ENCODE measurements at regions not wholly inside any gene's neighbourhood (a gene's known extent, or its start where the extent isn't known, plus 50 kb on each side); places are given as distances from the start of the nearest gene placed in this dataset.

- 88% methylated on average over 3 of the region's 3 CpGs for WGBS
- Histone ChIP-seq H3K27ac (ENCODE audit: low read depth in 1 of 2, low read length in 1 of 2) (no peak overlapping the region), H3K4me3 (ENCODE audit: low read length in 2 of 2) (no peak overlapping the region), H3K9me3 (ENCODE audit: control insufficient read depth in 2 of 2, insufficient read depth in 1 of 2, low read length in 1 of 2) (no peaks in the 10 kb centered on the region), H3K4me1 (ENCODE audit: control insufficient read depth in 2 of 2, insufficient read depth in 2 of 2, low read length in 2 of 2) (no peaks in the 10 kb centered on the region), H3K36me3 (ENCODE audit: control insufficient read depth in 2 of 2, insufficient read depth in 2 of 2, low read length in 1 of 2) (no peaks in the 10 kb centered on the region), H3K27me3 (ENCODE audit: control insufficient read depth in 2 of 2, insufficient read depth in 1 of 2, low read length in 1 of 2) (no peaks in the 10 kb centered on the region)
- DNase-seq (ENCODE audit: low read depth in 6 of 9, low spot score in 9 of 9) = no peak
Observed at GRCh38 chr2:349390-349789, 61.5 kb upstream of the ALKAL2 start.

- H3K27ac ChIP-seq (ENCODE audit: low read depth in 1 of 2, low read length in 1 of 2) = no peak overlapping the region
- DNase-seq (ENCODE audit: low read depth in 6 of 9, low spot score in 9 of 9) = no peak
- no peak overlapping the region for H3K4me3 ChIP-seq (ENCODE audit: low read length in 2 of 2)
- H3K9me3 ChIP-seq (ENCODE audit: control insufficient read depth in 2 of 2, insufficient read depth in 1 of 2, low read length in 1 of 2) = no peaks in the 10 kb centered on the region
- 84% methylated on average over 8 of the region's 8 CpGs for WGBS
- H3K4me1 ChIP-seq (ENCODE audit: control insufficient read depth in 2 of 2, insufficient read depth in 2 of 2, low read length in 2 of 2) = no peaks in the 10 kb centered on the region
- H3K36me3 ChIP-seq (ENCODE audit: control insufficient read depth in 2 of 2, insufficient read depth in 2 of 2, low read length in 1 of 2) = no peaks in the 10 kb centered on the region
- no peaks in the 10 kb centered on the region for H3K27me3 ChIP-seq (ENCODE audit: control insufficient read depth in 2 of 2, insufficient read depth in 1 of 2, low read length in 1 of 2)
Observed at GRCh38 chr2:348361-348916, 60.5 kb upstream of the ALKAL2 start.

- Histone ChIP-seq H3K4me1 (ENCODE audit: control insufficient read depth in 2 of 2, insufficient read depth in 2 of 2, low read length in 2 of 2) (no peaks in the 10 kb centered on the region), H3K36me3 (ENCODE audit: control insufficient read depth in 2 of 2, insufficient read depth in 2 of 2, low read length in 1 of 2) (no peaks in the 10 kb centered on the region), H3K9me3 (ENCODE audit: control insufficient read depth in 2 of 2, insufficient read depth in 1 of 2, low read length in 1 of 2) (peaks cover 0 to 6% of the 10 kb centered on the region in 2 donors), H3K4me3 (ENCODE audit: low read length in 2 of 2) (no peak overlapping the region), H3K27ac (ENCODE audit: low read depth in 1 of 2, low read length in 1 of 2) (no peak overlapping the region), H3K27me3 (ENCODE audit: control insufficient read depth in 2 of 2, insufficient read depth in 1 of 2, low read length in 1 of 2) (peaks cover 0 to 5% of the 10 kb centered on the region in 2 donors)
- 82% methylated on average over 4 of the region's 4 CpGs for WGBS
- DNase-seq (ENCODE audit: low read depth in 6 of 9, low spot score in 9 of 9) = no peak
Observed at GRCh38 chr2:344811-345210, 56.9 kb upstream of the ALKAL2 start.

GRCh38 chr2:343355-343754, 55.5 kb upstream of the ALKAL2 start:
- Histone ChIP-seq H3K27me3 (ENCODE audit: control insufficient read depth in 2 of 2, insufficient read depth in 1 of 2, low read length in 1 of 2) (peaks cover 0 to 5% of the 10 kb centered on the region in 2 donors), H3K9me3 (ENCODE audit: control insufficient read depth in 2 of 2, insufficient read depth in 1 of 2, low read length in 1 of 2) (peaks cover 0 to 13% of the 10 kb centered on the region in 2 donors), H3K27ac (ENCODE audit: low read depth in 1 of 2, low read length in 1 of 2) (no peak overlapping the region), H3K4me1 (ENCODE audit: control insufficient read depth in 2 of 2, insufficient read depth in 2 of 2, low read length in 2 of 2) (no peaks in the 10 kb centered on the region), H3K4me3 (ENCODE audit: low read length in 2 of 2) (no peak overlapping the region), H3K36me3 (ENCODE audit: control insufficient read depth in 2 of 2, insufficient read depth in 2 of 2, low read length in 1 of 2) (no peaks in the 10 kb centered on the region)
- no peak for DNase-seq (ENCODE audit: low read depth in 6 of 9, low spot score in 9 of 9)
- 85% methylated on average over 5 of the region's 5 CpGs for WGBS

GRCh38 chr2:341912-342311, 54.0 kb upstream of the ALKAL2 start:
- H3K36me3 ChIP-seq (ENCODE audit: control insufficient read depth in 2 of 2, insufficient read depth in 2 of 2, low read length in 1 of 2) = no peaks in the 10 kb centered on the region
- peaks cover 0 to 5% of the 10 kb centered on the region in 2 donors for H3K27me3 ChIP-seq (ENCODE audit: control insufficient read depth in 2 of 2, insufficient read depth in 1 of 2, low read length in 1 of 2)
- peaks cover 3 to 22% of the 10 kb centered on the region in 2 donors for H3K9me3 ChIP-seq (ENCODE audit: control insufficient read depth in 2 of 2, insufficient read depth in 1 of 2, low read length in 1 of 2)
- H3K27ac ChIP-seq (ENCODE audit: low read depth in 1 of 2, low read length in 1 of 2) = no peak overlapping the region
- H3K4me3 ChIP-seq (ENCODE audit: low read length in 2 of 2) = no peak overlapping the region
- no peaks in the 10 kb centered on the region for H3K4me1 ChIP-seq (ENCODE audit: control insufficient read depth in 2 of 2, insufficient read depth in 2 of 2, low read length in 2 of 2)
- WGBS = 94% methylated on average over 2 of the region's 2 CpGs
- no peak for DNase-seq (ENCODE audit: low read depth in 6 of 9, low spot score in 9 of 9)

GRCh38 chr2:341017-341542, 53.2 kb upstream of the ALKAL2 start:
- Histone ChIP-seq H3K27me3 (ENCODE audit: control insufficient read depth in 2 of 2, insufficient read depth in 1 of 2, low read length in 1 of 2) (peaks cover 0 to 5% of the 10 kb centered on the region in 2 donors), H3K27ac (ENCODE audit: low read depth in 1 of 2, low read length in 1 of 2) (no peak overlapping the region), H3K4me1 (ENCODE audit: control insufficient read depth in 2 of 2, insufficient read depth in 2 of 2, low read length in 2 of 2) (no peaks in the 10 kb centered on the region), H3K9me3 (ENCODE audit: control insufficient read depth in 2 of 2, insufficient read depth in 1 of 2, low read length in 1 of 2) (peaks cover 5 to 22% of the 10 kb centered on the region in 2 donors), H3K36me3 (ENCODE audit: control insufficient read depth in 2 of 2, insufficient read depth in 2 of 2, low read length in 1 of 2) (no peaks in the 10 kb centered on the region), H3K4me3 (ENCODE audit: low read length in 2 of 2) (no peak overlapping the region)
- no peak for DNase-seq (ENCODE audit: low read depth in 6 of 9, low spot score in 9 of 9)
- 76% methylated on average over 9 of the region's 9 CpGs for WGBS
